ENCODE measurements at regions not wholly inside any gene's neighbourhood (a gene's known extent, or its start where the extent isn't known, plus 50 kb on each side); places are given as distances from the start of the nearest gene placed in this dataset.

- TF ChIP-seq CTCF (IDR thresholded peaks at IDR 0.05 in 2 of 3, conservative IDR thresholded peaks at IDR 0.05 in 1 of 3; ENCODE audit: borderline replicate concordance in 1 of 3, insufficient read depth in 1 of 3, low read depth in 2 of 3, low read length in 2 of 3) (no peak), POLR2A (IDR thresholded peaks at IDR 0.05; ENCODE audit: borderline replicate concordance, extremely low read depth, insufficient read depth, insufficient read length) (no peak)
Measured at GRCh38 chr9:3088219-3088618, 244.3 kb upstream of the PUM3 start.

All from HCT116 (cell line).